NCI-H2196 (cell line): ENCODE measurements at regions not wholly inside any gene's neighbourhood (a gene's known extent, or its start where the extent isn't known, plus 50 kb on each side); places are given as distances from the start of the nearest gene placed in this dataset.

ENCODE experiments used
- DNase-seq: peaks from one replicate; lab custom pipeline; 2025; ENCODE audit not compliant: unreplicated experiment; lab: John Stamatoyannopoulos, UW

DNA sequence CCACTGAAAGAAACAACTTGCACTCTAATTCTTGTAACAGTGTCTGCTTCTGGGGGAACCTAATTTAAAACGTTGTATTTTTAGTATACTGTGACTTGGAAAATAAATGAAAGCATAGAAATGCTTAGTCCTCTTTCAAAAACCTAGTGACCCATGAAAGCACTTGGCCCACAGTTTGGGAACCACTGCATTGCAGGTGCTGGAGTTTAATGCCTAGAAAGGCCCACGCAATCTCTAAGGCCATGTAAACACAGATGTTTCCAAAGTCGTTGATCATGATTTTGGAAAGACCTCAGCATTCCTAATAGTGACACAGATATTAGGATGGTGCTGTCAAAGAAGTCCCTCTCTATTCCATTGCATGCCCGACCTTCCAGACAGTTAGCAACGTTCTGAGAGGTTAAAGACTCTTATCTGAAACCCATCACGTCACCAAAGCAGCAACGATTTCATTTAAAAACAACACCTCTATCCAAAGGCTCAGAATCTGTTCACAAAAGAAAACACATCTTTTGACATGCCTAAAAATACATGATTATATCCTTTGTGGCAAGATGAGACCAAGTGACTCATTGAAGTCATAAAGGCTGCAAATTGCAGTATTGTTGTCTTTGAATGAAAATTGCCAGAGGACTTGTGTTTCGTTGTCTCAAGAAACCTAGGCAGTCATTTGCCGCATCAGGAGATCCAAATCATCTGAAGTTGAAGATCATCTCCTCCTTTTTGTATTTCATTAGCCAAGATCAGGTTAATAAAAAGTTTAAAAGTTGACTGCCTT lies 328.0 kb upstream of the ZNF507 start:
- DNase-seq = no peak

DNA sequence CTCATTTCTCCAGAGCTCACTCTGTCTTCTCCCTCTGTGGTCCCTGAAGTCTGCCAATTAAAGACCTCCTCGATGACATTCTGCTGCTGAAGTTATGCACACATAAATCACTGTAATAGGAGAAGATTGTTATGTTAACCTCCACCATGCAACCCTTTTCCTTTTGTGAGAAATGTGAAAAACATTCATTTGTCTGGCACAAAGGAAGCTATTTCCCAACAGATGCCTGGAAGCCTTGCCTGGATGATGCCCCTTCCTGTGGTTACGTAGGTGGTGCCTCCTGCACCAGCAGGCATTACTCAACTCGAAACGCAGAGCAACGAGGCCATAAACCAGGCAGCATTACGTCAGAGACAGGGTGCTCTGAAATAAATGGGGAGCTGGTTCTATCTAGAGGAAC lies 327.4 kb upstream of the ZNF507 start:
- no peak for DNase-seq

DNA sequence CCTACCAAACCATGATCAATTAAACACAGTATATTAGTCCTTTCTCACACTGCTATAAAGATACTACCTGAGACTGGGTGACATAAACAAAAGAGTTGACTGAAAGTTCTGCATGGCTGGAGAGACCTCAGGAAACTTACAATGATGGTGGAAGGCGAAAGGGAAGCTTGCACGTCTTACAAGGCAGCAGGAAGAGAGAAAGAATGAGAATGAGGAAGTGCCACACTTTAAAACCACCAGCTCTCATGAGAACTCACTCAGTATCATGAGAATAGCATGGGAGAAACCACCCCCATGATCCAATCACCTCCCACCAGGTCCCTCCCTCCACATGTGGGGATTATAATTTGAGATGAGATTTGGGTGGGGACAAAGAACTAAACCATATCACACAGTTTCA lies 324.9 kb upstream of the ZNF507 start:
- DNase-seq = no peak

DNA sequence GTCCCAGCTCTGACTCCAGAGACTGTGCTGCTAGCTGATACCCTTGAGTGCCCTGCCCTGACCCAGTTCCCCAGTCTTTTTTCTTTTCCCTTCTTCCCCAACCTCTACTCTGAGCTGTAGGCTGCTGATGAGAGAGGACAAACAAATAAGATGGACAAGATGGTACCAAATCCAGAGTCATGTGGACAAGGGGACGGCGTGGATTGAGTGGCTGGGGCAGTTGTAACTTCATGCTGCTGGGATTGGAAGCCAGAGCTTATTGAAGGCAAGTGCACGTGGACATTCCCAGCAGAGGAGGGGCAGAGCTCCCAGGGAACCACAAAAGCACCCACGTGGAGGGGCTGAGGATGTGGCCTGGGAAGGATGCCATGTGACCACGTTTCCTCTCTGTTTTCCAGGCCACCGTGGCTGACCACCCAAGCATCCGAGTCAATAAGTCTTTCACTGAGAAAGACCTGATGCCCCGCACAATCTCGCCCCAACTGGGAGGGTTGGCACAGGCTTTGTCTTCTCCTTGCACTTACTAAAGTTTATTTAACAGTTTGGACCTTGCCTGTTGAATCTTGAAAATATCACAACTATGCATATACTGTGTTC lies 323.3 kb upstream of the ZNF507 start:
- DNase-seq = no peak

DNA sequence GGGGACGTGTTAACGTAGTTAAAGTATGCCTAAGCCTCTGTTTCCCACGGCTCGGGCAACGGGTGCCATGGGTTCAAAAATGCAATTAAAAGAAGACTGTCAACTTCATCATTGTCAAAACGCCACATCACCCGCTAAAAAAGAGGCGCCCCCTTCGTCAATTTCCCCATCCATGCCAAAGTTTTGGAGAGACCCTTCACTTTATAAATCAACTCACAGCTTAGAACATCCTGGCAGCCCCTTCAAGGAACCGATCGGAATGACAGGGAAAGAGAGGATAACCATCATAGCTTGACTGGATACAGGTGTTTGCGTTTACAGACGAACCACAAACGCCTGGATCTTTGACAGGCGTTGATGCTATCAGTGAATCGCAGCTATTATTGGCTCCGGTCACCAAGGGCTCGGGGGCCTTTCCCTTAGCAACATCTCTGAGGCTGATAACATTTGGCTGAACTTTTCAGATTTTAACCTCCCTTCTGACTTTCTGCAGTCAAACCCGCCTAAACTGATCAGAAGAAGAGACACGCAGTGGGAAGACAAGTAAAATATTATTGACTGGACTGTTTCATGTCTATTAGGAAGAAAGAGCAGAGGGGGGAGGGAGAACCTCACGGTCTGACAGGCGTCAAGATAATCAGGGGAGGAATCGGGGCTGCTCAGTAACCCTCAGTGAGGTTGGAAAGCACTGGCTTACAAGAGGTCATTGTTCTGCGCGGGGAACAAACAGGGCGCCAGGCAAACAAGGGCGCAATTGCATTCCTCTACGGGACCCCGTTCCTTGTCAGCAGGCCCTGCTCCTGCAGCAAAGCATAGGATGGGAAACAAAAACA lies 322.5 kb upstream of the ZNF507 start:
- no peak for DNase-seq

DNA sequence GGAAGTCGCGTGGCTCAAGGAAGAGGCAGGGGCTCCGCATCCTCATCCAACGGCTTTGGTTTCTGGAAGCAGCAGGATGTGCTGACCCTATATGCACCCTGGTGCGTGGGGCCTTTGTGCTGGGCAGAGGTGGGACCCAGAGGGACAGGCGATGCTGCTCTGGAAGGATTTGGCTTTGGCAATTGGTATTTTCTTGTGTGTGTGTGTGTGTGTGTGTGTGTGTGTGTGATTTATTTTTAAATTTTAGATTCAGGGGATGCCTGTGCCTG lies 321.9 kb upstream of the ZNF507 start:
- no peak for DNase-seq

DNA sequence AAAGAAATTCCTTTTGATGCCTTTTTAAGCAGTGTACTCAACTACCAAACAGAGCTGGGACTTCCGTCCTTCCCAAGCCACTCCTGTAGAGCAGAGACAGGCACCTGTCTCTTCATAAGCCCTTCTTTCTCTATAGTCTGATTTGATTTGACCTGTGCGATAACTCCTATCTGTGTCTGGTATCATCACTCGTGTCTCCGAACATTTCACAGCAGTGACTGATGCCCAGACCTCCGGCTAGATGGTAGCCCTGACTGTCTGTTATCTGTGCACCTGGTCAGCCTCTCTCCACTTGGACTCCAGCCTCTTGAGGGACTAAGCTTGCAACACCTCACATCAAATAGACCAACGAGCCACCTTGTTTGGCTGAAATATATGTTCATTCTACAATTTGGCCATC lies 316.2 kb upstream of the ZNF507 start:
- DNase-seq = no peak

DNA sequence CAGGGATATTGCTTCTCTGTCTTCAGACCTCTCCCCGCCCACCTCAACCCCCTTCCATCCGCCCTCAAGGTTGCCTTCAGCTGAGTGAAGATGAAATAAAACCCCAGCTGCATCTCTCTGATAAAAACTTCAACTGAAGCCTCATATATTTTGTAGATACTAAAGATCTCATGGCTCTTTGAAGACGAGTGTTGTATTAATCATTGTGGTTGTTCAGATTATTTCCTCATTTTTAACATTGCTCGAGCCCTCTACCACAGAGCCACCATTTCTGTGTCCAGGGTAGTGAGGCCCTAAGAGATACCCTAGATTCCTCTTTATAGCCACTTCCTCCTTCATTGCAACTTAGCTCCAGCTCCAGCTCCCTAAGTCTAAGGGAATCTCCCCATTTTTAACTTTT lies 312.8 kb upstream of the ZNF507 start:
- no peak for DNase-seq

DNA sequence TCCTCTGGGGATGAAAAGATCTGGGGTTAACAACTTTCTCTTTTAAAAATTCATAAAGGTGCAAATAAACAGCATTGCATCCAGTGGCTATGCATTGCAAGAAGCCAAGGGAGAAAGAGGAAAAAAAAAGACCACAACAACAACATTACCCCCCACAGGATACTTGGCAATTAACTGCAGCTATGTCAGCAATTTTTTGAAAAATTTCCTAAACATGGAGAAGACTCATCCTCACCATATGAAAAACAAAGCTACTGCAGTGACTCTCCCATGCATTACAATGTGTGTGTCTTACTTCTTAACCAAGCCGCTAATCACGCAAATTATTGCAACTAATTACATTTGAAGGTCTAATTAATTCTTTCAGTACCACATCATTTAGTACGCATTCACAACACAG lies 309.8 kb upstream of the ZNF507 start:
- DNase-seq = no peak

DNA sequence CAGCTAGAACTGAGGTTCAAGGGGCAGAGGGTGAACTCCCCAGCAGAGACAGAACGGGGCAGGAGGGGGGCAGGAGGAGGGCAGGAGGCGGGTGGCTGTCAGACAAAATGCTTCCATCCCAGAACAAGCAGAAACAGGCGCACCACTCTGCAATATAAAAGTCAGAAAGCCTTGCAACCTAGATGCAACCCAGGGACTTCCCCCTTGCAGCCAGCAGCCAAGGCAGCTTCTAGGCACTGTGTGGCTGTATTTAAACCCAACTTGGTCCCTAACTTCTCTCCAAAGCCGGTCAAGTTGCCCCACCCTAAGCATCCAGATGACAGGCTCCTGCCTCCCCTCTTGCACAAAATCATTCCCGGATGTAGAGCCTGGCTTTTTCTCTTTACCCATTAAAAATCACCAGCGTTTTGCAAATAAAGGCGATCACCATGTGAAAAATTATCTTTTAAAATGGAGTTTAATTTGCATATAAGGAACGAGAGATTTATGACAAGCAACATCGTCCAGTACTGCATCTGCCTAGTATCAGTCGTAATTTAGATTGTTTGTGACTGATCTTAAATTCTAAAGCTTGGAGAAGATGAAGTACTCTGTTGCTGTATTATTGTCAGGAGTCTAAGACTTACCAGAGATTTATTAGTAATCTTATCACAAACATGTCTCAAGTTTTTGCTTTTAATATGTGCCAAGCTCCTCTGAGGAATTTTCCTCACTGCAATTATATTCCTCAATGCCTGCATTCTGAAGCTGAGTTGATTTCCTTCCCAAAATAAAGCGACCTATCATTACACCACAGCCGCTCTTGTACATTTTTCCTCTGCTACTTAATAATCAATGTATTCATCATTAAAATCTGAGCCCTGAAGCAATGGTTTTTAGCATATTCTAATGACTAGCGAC lies 307.1 kb upstream of the ZNF507 start:
- no peak for DNase-seq

DNA sequence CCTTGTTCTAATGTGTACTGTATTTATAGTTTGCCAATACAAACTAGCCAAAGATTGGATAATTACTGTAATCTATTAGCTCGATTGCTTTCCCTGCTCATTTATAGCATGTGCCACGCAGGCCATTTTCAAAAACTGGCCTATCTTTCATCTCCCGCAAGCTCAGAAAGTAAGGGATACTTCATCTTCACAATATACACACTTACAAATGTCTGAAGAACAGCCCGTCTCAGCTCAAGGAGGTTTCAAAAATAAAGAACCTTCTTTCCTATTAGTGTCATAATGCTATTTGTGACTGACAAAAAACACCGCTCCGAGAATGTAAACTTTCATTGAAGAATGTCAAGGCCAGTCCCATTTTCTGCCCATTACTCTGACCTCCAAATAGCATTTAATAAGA lies 306.4 kb upstream of the ZNF507 start:
- no peak for DNase-seq

DNA sequence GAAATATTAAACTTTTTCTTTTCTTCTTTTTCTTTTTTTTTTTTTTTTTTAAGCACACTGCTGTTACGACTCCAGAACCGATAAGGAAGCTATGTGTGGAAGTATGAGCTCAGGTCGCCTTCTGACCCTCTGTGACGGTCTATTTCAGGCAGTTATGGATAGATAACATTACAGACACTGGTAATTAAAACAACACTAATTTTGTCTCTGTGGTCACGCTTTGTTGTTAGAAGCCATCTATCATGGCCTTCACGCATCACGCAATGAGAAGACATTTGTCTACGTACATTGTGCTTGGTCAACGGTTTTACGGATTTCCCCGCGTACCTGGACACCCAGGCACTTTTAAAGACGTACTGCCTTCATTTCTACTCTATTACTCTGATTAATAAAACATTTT lies 306.0 kb upstream of the ZNF507 start:
- DNase-seq = no peak

DNA sequence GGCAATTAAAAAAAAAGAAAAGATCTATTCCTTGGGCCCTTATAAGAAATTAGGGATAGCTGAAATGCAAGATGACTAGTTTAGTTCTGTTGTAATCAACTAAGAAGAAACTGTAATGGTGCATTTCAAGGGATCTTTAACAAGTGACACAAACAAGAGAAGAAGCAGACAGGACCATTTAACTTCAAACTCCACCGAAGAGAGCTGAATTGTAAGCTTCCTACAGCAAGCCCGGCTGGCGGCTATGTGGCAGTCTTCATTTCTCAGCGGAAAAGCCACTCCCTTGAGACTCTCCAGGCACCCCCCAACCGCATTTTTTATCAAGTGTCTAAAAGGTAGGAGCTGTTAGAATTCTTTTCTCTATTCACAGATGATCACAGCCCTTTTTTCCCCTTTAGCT lies 305.2 kb upstream of the ZNF507 start:
- DNase-seq = no peak

DNA sequence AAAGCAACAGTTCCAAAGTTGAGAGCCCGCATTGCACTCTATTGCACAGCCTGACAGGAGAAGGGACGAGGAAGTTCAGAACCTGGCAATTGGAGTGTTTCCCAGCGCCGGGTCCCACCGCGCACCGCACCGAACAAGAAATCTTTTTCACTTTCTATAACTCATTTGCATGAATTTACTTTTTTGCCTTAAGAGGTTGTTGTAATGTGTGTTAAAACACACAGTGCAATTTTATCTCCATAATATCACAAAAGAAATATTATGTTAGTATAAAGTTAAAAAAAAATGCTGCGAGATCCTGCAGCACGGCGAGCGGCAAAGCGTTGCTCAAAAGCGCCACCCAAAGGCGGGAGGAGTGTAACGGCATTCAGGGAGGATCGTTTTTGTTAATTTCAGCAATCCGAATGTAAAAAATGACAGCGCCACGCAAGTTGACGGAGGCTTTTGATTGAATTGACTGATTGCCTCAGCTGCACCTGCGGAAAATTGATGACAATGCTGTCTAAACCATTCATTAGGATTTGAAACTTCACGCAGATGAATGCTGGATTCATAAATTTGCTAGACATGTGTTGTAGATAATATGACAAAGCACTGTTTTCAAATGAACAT lies 303.6 kb upstream of the ZNF507 start:
- peak; percentile 2 for DNase-seq

DNA sequence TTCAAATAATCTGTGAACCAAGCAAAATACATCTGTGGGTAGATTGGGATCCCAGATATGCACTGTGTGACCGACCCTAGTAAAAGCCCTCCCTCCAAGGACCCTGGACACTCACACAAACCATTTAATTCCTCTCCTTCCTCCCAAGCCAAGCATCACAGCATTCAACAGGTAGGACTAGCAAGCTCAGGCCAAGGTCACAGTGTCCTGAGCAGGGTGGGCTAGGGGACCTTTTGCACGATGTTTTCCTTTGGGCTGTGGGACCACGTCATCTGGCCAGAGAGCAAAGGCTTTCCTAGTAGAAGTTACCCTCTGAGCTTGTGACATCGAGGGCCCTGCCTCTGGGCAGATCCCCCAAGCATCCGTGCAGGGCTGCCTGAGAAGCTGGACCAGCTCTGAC lies 297.6 kb upstream of the ZNF507 start:
- no peak for DNase-seq

DNA sequence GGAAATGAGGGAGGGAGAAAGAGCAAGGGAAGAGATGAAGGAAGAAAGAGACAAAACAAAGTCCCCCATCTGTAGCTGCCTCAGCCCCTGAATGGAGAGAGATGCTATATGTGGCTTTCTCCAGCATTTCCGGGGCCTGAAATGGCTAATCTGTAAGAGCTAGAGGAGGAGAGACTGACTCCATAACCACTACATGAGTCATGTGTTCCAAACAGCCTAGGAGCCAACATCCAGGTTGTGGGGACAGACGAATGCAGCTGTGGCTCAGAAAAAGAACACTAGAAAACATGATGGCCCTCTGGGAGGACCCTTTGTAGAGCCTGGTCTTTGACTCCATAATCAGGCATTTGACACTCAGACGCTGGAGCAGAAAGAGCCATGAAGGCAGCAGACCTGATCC lies 292.0 kb upstream of the ZNF507 start:
- no peak for DNase-seq

DNA sequence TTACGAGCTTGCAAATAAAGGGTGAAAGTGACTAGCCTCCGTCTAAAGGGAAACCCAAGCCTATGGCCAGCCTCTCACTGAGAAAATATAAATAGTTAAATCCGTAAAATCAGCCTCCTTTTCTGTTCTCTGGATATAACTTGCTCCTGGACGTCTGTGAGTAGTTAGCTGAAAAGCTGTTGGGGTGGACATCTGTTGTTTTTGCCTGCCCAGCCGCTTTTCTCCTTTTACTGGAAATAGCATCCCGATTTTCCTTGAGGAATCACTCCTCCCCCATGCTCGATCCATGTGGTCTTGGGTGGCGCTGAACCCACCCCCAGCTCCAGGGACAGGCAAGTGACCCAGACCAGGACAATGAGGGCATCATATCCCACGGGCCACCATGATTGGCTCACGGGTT lies 291.5 kb upstream of the ZNF507 start:
- DNase-seq = no peak

DNA sequence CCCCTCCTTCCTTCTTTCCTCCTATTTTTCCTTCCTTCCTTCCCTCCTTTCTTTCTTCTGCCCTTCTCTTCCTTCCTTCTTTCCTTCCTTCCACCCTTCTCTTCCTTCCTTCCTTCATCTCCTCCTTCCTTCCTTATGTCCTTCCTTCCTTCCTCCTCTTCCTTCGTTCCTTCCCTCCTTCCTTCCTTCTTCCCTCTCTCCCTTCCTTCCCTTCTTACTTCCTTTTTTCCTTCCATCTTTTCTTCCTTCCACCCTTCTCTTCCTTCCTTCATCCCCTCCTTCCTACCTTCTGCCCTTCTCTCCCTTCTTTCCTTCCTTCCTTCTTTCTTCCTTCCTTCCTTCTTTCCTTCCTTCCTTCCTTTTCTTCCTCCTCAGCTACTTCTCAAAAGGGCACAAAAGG lies 287.3 kb upstream of the ZNF507 start:
- DNase-seq = no peak

DNA sequence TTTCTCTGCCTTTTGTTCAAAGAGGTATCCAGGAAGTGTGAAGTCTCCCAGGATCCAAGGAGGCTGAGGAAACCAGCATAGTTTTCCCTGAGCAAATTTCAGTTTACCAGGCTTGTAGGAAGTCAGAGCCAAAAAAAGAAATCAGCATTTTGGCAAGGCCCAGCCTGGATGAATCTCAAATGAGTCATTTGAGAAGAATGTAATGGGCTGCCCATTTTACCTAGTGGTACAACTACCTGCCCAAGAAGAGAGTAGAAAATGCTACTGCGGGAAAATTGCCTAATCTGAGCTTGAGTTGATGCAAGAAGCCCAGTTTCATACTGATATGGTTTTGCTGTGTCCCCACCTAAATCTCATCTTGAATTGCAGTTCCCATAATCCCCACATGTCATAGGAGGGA lies 284.1 kb upstream of the ZNF507 start:
- DNase-seq = no peak

DNA sequence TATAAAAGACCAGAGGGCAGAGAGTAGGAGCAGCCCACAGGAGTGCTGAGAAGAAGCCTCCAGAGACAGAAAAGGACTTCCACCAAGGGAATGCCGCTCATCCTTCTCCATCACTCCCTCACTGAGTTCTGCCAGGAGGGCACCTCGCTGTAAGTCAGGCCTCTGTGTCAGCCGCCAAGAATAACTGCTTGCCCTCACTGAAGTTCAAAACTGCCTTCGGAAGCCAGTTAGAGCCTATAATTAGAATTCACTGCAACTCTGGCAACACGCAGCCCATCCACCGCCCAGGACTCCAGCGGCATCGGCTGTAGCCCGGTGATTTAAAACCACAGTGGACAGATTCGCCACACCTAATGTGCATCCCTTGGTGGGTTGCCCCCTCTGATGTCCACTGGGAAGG lies 281.8 kb upstream of the ZNF507 start:
- DNase-seq = no peak

DNA sequence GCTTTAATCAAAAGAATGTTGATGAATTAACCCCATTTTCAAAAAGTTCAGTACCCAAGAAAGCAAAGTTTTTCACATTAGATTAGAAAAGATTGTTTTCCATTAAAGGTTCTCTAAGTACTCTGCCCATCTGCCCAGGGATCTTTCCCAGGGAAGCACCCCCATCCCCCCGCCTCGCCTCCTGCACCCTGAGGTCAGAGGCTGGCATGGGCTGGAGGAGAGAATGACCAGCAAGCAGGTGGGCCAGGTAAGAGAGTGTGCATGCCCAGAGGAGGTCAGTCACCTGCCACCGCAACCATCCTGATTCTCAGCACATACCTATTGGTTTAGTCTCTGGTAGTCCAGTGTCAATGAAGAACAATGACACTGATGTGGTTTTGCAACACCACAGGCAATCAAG lies 279.4 kb upstream of the ZNF507 start:
- DNase-seq = no peak
